ENCODE measurements at regions not wholly inside any gene's neighbourhood (a gene's known extent, or its start where the extent isn't known, plus 50 kb on each side); places are given as distances from the start of the nearest gene placed in this dataset.

- BruUV-seq (replicated peaks), result no TSS peak
- CTCF ChIA-PET, result no interaction called here
These were observed 926.7 kb downstream of the GALC start for GRCh38 chr14:87066221-87066817.

More at GRCh38 chr14:87066221-87066817, 926.7 kb downstream of the GALC start:
- DNase-seq (ENCODE audit: low read depth, low spot score), result no peak
- POLR2A ChIA-PET, result no interaction called here
- H3K9ac ChIP-seq (replicated peaks; ENCODE audit: extremely low read depth, insufficient read depth, low read length), result no peak overlapping the region
- H3K4me3 ChIP-seq (replicated peaks in 1 of 3; ENCODE audit: insufficient read depth in 1 of 3, low read depth in 1 of 3, low read length in 3 of 3), result no peak overlapping the region
- no peak for TF ChIP-seq JUN (IDR thresholded peaks at IDR 0.05; ENCODE audit: borderline replicate concordance, insufficient read depth, insufficient read length, low read depth)
- TF ChIP-seq, protein P1, sequence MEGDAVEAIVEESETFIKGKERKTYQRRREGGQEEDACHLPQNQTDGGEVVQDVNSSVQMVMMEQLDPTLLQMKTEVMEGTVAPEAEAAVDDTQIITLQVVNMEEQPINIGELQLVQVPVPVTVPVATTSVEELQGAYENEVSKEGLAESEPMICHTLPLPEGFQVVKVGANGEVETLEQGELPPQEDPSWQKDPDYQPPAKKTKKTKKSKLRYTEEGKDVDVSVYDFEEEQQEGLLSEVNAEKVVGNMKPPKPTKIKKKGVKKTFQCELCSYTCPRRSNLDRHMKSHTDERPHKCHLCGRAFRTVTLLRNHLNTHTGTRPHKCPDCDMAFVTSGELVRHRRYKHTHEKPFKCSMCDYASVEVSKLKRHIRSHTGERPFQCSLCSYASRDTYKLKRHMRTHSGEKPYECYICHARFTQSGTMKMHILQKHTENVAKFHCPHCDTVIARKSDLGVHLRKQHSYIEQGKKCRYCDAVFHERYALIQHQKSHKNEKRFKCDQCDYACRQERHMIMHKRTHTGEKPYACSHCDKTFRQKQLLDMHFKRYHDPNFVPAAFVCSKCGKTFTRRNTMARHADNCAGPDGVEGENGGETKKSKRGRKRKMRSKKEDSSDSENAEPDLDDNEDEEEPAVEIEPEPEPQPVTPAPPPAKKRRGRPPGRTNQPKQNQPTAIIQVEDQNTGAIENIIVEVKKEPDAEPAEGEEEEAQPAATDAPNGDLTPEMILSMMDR (IDR thresholded peaks at IDR 0.05; ENCODE audit: extremely low read depth in 1 of 2, insufficient read depth in 1 of 2, low read depth in 1 of 2, low read length in 2 of 2), result no peak
- TF ChIP-seq, protein P2, sequence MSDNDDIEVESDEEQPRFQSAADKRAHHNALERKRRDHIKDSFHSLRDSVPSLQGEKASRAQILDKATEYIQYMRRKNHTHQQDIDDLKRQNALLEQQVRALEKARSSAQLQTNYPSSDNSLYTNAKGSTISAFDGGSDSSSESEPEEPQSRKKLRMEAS (IDR thresholded peaks at IDR 0.05; ENCODE audit: insufficient read depth, insufficient read length), result no peak
- TF ChIP-seq GATA2 (IDR thresholded peaks at IDR 0.05; ENCODE audit: insufficient read depth, insufficient read length, low read depth, low read length), result no peak
- TF ChIP-seq POLR2A (IDR thresholded peaks at IDR 0.05; ENCODE audit: low read depth, low read length), result no peak
- TF ChIP-seq MYC (IDR thresholded peaks at IDR 0.05; ENCODE audit: low read depth, low read length), result no peak
- TF ChIP-seq POLR2AphosphoS5 (IDR thresholded peaks at IDR 0.05; ENCODE audit: insufficient read depth, low read depth, low read length), result no peak
- no peak for TF ChIP-seq FOS (IDR thresholded peaks at IDR 0.05; ENCODE audit: borderline replicate concordance, insufficient read depth, low read length)
- no peak for TF ChIP-seq EZH2 (IDR thresholded peaks at IDR 0.05; ENCODE audit: borderline replicate concordance, low read depth, low read length, severe bottlenecking)
- intact Hi-C loops (cut with micrococcal nuclease), result no loop called here
- H2AFZ ChIP-seq (ENCODE audit: low read depth, low read length), result no peak overlapping the region
- no peaks in the 10 kb centered on the region for H3K4me1 ChIP-seq (ENCODE audit: control insufficient read depth, extremely low read depth, insufficient read depth, low read length)
- dilution Hi-C loops (cut with MboI; ENCODE audit: extremely low pct_ligation_motif_present, low sequenced_read_pairs), result no loop called here
- no peak overlapping the region for H3K4me2 ChIP-seq (ENCODE audit: insufficient read depth, low read length)
- no peaks in the 10 kb centered on the region for H4K20me1 ChIP-seq (replicated peaks; ENCODE audit: control insufficient read depth, extremely low read depth, insufficient read depth, low read length)
- no peaks in the 10 kb centered on the region for H3K9me3 ChIP-seq (replicated peaks; ENCODE audit: control insufficient read depth, insufficient read depth, low read length)
- no peaks in the 10 kb centered on the region for H3K79me2 ChIP-seq (ENCODE audit: control insufficient read depth, insufficient read depth, low read length)
- no peaks in the 10 kb centered on the region for H3K27me3 ChIP-seq (ENCODE audit: control insufficient read depth in 2 of 2, insufficient read depth in 2 of 2, low read length in 2 of 2)
- no peak overlapping the region for H3K27ac ChIP-seq (ENCODE audit: insufficient read depth, low read depth, low read length)
- no peaks in the 10 kb centered on the region for H3K36me3 ChIP-seq (ENCODE audit: control insufficient read depth in 2 of 2, extremely low read depth in 1 of 2, insufficient read depth in 2 of 2, low read length in 2 of 2)
- H3K9me1 ChIP-seq (replicated peaks; ENCODE audit: control insufficient read depth, extremely low read depth, insufficient read depth, low read length), result no peaks in the 10 kb centered on the region
- FAIRE-seq, result no peak
